Fibroblast of lung (primary cell): ENCODE measurements at regions not wholly inside any gene's neighbourhood (a gene's known extent, or its start where the extent isn't known, plus 50 kb on each side); places are given as distances from the start of the nearest gene placed in this dataset.

Source experiments
- DNase-seq, 2 donors: peaks; one replicate each; pipeline versions ENCODE4 v3.0.0 to v3.0.0-alpha.2; 2010; ENCODE audit warnings: low read depth in 2 of 2
- H2AFZ ChIP-seq: 2 replicates; pipeline ENCODE4 v1.5.1; 2012; ENCODE audit warnings: low read length, control low read depth, inconsistent platforms
- H3K27ac ChIP-seq: 2 replicates; pipeline ENCODE4 v1.5.1; 2011; ENCODE audit warnings: low read length, control low read depth; ENCODE audit not compliant: insufficient read depth
- H3K27me3 ChIP-seq: 2 replicates; pipeline ENCODE4 v1.5.1; 2011; ENCODE audit warnings: mild to moderate bottlenecking, low read length; ENCODE audit not compliant: control insufficient read depth, insufficient read depth
- H3K36me3 ChIP-seq: 2 replicates; pipeline ENCODE4 v1.5.1; 2011; ENCODE audit warnings: low read length; ENCODE audit not compliant: control insufficient read depth, insufficient read depth
- H3K4me1 ChIP-seq: 2 replicates; pipeline ENCODE4 v1.5.1; 2011; ENCODE audit warnings: low read length; ENCODE audit not compliant: control insufficient read depth, insufficient read depth; ENCODE audit errors: extremely low read depth
- H3K4me2 ChIP-seq: 2 replicates; pipeline ENCODE4 v1.5.1; 2011; ENCODE audit warnings: low read length, control low read depth; ENCODE audit not compliant: insufficient read depth; ENCODE audit errors: extremely low read depth
- H3K4me3 ChIP-seq, 4 experiments: fragments of 200-600 bp in 1 of 4; sonication (generic) in 1 of 4; replicated peaks in 1 of 4; 2 replicates each; pipeline ENCODE4 v1.5.1; 2011 to 2016; ENCODE audit warnings: low read length in 4 of 4, low read depth in 3 of 4, mild to moderate bottlenecking in 3 of 4, control low read depth in 2 of 4, inconsistent platforms in 1 of 4, mixed read lengths in 1 of 4; ENCODE audit not compliant: insufficient read depth in 1 of 4; ENCODE audit errors: control extremely low read depth in 1 of 4
- H3K79me2 ChIP-seq: 2 replicates; pipeline ENCODE4 v1.5.1; 2012; ENCODE audit warnings: mild to moderate bottlenecking, low read length, inconsistent platforms; ENCODE audit not compliant: control insufficient read depth, insufficient read depth
- H3K9ac ChIP-seq: 2 replicates; pipeline ENCODE4 v1.5.1; 2011; ENCODE audit warnings: mild to moderate bottlenecking, low read length, control low read depth; ENCODE audit not compliant: insufficient read depth
- H3K9me3 ChIP-seq: 2 replicates; pipeline ENCODE4 v1.5.1; 2012; ENCODE audit warnings: low read depth, low read length; ENCODE audit not compliant: control insufficient read depth, insufficient read depth
- H4K20me1 ChIP-seq: 2 replicates; pipeline ENCODE4 v1.5.1; 2011; ENCODE audit warnings: low read length; ENCODE audit not compliant: control insufficient read depth, insufficient read depth; ENCODE audit errors: extremely low read depth
- CTCF ChIP-seq, 2 donors: IDR thresholded peaks in 1 of 2; conservative IDR thresholded peaks in 1 of 2; 1 replicate in 1 of 2; 2 replicates in 1 of 2; pipeline ENCODE4 v1.5.1; 2011 to 2012; ENCODE audit warnings: low read length in 2 of 2, control low read depth in 1 of 2, inconsistent platforms in 1 of 2, low read depth in 1 of 2, mild to moderate bottlenecking in 1 of 2
- EZH2 ChIP-seq: IDR thresholded peaks from 2 replicates; pipeline ENCODE4 v1.5.1; 2012; ENCODE audit warnings: low read length, control low read depth, mild to moderate bottlenecking; ENCODE audit errors: missing control alignments

- Histone ChIP-seq H2AFZ (no peak overlapping the region), H4K20me1 (no peaks in the 10 kb centered on the region), H3K9ac (no peak overlapping the region), H3K36me3 (no peaks in the 10 kb centered on the region), H3K4me2 (no peak overlapping the region), H3K9me3 (no peaks in the 10 kb centered on the region), H3K27me3 (no peaks in the 10 kb centered on the region), H3K4me1 (no peaks in the 10 kb centered on the region), H3K79me2 (no peaks in the 10 kb centered on the region), H3K4me3 (no peak overlapping the region), H3K27ac (no peak overlapping the region)
- DNase-seq, result no peak
- TF ChIP-seq EZH2, result no peak
Measured at GRCh38 chr6:145175470-145175869, 559.9 kb downstream of the EPM2A start.

- H3K79me2 ChIP-seq, result no peaks in the 10 kb centered on the region
- no peak overlapping the region for H3K4me3 ChIP-seq
- H3K9ac ChIP-seq, result no peak overlapping the region
- DNase-seq, result no peak
- no peaks in the 10 kb centered on the region for H3K27me3 ChIP-seq
- no peaks in the 10 kb centered on the region for H3K9me3 ChIP-seq
- no peak overlapping the region for H3K4me2 ChIP-seq
- H3K4me1 ChIP-seq, result no peaks in the 10 kb centered on the region
- no peak overlapping the region for H3K27ac ChIP-seq
- H2AFZ ChIP-seq, result no peak overlapping the region
- H3K36me3 ChIP-seq, result no peaks in the 10 kb centered on the region
- no peaks in the 10 kb centered on the region for H4K20me1 ChIP-seq
- no peak for TF ChIP-seq CTCF (conservative IDR thresholded peaks at IDR 0.05 in 1 of 2, IDR thresholded peaks at IDR 0.05 in 1 of 2; ENCODE audit: low read depth in 1 of 2, low read length in 2 of 2)
- no peak for TF ChIP-seq EZH2
Measured at GRCh38 chr6:145178391-145178790, 556.9 kb downstream of the EPM2A start.

GRCh38 chr6:145187491-145188206, 547.7 kb downstream of the EPM2A start:
- TF ChIP-seq CTCF (conservative IDR thresholded peaks at IDR 0.05 in 1 of 2, IDR thresholded peaks at IDR 0.05 in 1 of 2; ENCODE audit: low read depth in 1 of 2, low read length in 2 of 2) (no peak), EZH2 (no peak)
- no peaks in the 10 kb centered on the region for H3K36me3 ChIP-seq
- DNase-seq, result no peak

More at GRCh38 chr6:145187491-145188206, 547.7 kb downstream of the EPM2A start:
- no peaks in the 10 kb centered on the region for H3K9me3 ChIP-seq
- no peaks in the 10 kb centered on the region for H4K20me1 ChIP-seq
- H3K4me1 ChIP-seq, result no peaks in the 10 kb centered on the region
- no peak overlapping the region for H3K4me3 ChIP-seq
- H3K4me2 ChIP-seq, result no peak overlapping the region
- H3K9ac ChIP-seq, result no peak overlapping the region
- H3K27me3 ChIP-seq, result no peaks in the 10 kb centered on the region
- no peaks in the 10 kb centered on the region for H3K79me2 ChIP-seq
- H2AFZ ChIP-seq, result no peak overlapping the region
- H3K27ac ChIP-seq, result no peak overlapping the region
